HEK293 (cell line): ENCODE measurements at regions not wholly inside any gene's neighbourhood (a gene's known extent, or its start where the extent isn't known, plus 50 kb on each side); places are given as distances from the start of the nearest gene placed in this dataset.

Experiments used
- GFI1B ChIP-seq: fragments of 450-650 bp; formaldehyde crosslinking; IDR thresholded peaks from 2 replicates; pipeline ENCODE4 v1.5.1; 2016; ENCODE audit warnings: missing biosample characterization, missing genetic modification characterization
- ZBTB21 ChIP-seq: fragments of 450-650 bp; formaldehyde crosslinking; IDR thresholded peaks from 2 replicates; pipeline ENCODE4 v1.5.1; 2017; ENCODE audit warnings: missing biosample characterization, missing genetic modification characterization
- ZFP3 ChIP-seq: fragments of 450-650 bp; formaldehyde crosslinking; IDR thresholded peaks from 2 replicates; pipeline ENCODE4 v1.5.1; 2016; ENCODE audit warnings: low read depth, missing biosample characterization, missing genetic modification characterization
- ZFP41 ChIP-seq: fragments of 450-650 bp; formaldehyde crosslinking; IDR thresholded peaks from 2 replicates; pipeline ENCODE4 v1.5.1; 2016; ENCODE audit warnings: missing biosample characterization, missing genetic modification characterization, borderline replicate concordance
- ZNF138 ChIP-seq: fragments of 450-650 bp; formaldehyde crosslinking; IDR thresholded peaks from 2 replicates; pipeline ENCODE4 v1.5.1; 2016; ENCODE audit warnings: missing biosample characterization, missing genetic modification characterization, borderline replicate concordance
- ZNF211 ChIP-seq: fragments of 450-650 bp; formaldehyde crosslinking; IDR thresholded peaks from 2 replicates; pipeline ENCODE4 v1.5.1; 2016; ENCODE audit warnings: low read depth, missing biosample characterization, missing genetic modification characterization
- ZNF24 ChIP-seq: fragments of 450-650 bp; formaldehyde crosslinking; IDR thresholded peaks from 2 replicates; pipeline ENCODE4 v1.5.1; 2016; ENCODE audit warnings: missing biosample characterization, missing genetic modification characterization
- ZNF48 ChIP-seq: fragments of 450-650 bp; formaldehyde crosslinking; IDR thresholded peaks from 2 replicates; pipeline ENCODE4 v1.5.1; 2016; ENCODE audit warnings: missing biosample characterization, missing genetic modification characterization
- ZNF792 ChIP-seq: fragments of 450-650 bp; formaldehyde crosslinking; IDR thresholded peaks from 2 replicates; pipeline ENCODE4 v1.5.1; 2016; ENCODE audit warnings: missing biosample characterization, missing genetic modification characterization
- TF ChIP-seq, protein P1 (sequence below): fragments of 450-650 bp; formaldehyde crosslinking; IDR thresholded peaks from 2 replicates; pipeline ENCODE4 v1.5.1; 2016; ENCODE audit warnings: missing biosample characterization, missing genetic modification characterization
- TF ChIP-seq, protein P2 (sequence below): fragments of 450-650 bp; formaldehyde crosslinking; IDR thresholded peaks from 2 replicates; pipeline ENCODE4 v1.5.1; 2016; ENCODE audit warnings: missing biosample characterization, missing genetic modification characterization

DNA sequence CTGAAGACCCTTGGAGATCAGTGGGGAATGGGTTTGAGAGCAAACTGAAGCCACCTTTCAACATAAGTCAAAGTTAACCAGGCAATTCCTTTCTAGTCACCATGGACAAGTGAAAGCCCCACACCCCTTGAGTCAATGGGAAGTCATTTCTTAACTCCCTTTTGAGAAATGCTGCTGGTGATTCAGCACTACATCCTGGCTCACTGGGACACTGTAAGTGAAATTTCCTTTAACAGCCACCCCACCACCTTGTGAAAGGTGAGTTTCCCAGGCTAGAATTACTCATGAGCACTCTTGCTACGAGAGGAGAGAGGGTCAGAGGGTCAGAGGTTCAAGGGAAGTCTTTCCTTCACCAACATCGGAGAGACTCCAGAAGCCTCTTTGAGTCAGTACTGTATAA is 93.3 kb upstream of the MARCKS start:
- TF ChIP-seq ZFP41 (tag by site-specific recombination) (no peak), ZBTB21 (no peak), ZNF792 (no peak), ZNF48 (tag by site-specific recombination) (no peak), ZNF211 (no peak), GFI1B (tag by site-specific recombination) (no peak), ZNF24 (tag by site-specific recombination) (no peak), ZNF138 (no peak), ZFP3 (tag by site-specific recombination) (no peak)
- TF ChIP-seq, protein P1, sequence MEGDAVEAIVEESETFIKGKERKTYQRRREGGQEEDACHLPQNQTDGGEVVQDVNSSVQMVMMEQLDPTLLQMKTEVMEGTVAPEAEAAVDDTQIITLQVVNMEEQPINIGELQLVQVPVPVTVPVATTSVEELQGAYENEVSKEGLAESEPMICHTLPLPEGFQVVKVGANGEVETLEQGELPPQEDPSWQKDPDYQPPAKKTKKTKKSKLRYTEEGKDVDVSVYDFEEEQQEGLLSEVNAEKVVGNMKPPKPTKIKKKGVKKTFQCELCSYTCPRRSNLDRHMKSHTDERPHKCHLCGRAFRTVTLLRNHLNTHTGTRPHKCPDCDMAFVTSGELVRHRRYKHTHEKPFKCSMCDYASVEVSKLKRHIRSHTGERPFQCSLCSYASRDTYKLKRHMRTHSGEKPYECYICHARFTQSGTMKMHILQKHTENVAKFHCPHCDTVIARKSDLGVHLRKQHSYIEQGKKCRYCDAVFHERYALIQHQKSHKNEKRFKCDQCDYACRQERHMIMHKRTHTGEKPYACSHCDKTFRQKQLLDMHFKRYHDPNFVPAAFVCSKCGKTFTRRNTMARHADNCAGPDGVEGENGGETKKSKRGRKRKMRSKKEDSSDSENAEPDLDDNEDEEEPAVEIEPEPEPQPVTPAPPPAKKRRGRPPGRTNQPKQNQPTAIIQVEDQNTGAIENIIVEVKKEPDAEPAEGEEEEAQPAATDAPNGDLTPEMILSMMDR (tag by site-specific recombination): no peak
- TF ChIP-seq, protein P2, sequence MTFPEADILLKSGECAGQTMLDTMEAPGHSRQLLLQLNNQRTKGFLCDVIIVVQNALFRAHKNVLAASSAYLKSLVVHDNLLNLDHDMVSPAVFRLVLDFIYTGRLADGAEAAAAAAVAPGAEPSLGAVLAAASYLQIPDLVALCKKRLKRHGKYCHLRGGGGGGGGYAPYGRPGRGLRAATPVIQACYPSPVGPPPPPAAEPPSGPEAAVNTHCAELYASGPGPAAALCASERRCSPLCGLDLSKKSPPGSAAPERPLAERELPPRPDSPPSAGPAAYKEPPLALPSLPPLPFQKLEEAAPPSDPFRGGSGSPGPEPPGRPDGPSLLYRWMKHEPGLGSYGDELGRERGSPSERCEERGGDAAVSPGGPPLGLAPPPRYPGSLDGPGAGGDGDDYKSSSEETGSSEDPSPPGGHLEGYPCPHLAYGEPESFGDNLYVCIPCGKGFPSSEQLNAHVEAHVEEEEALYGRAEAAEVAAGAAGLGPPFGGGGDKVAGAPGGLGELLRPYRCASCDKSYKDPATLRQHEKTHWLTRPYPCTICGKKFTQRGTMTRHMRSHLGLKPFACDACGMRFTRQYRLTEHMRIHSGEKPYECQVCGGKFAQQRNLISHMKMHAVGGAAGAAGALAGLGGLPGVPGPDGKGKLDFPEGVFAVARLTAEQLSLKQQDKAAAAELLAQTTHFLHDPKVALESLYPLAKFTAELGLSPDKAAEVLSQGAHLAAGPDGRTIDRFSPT: no peak
